IMR-90 (cell line): ENCODE measurements at regions not wholly inside any gene's neighbourhood (a gene's known extent, or its start where the extent isn't known, plus 50 kb on each side); places are given as distances from the start of the nearest gene placed in this dataset.

ENCODE experiments used
- ATAC-seq: fragments of 200-7000 bp; cut with Tn5 transposase; 2 replicates; pipeline ENCODE4 v1.9.1; 2020; ENCODE audit warnings: low read depth, mild to moderate bottlenecking, moderate library complexity
- BruUV-seq: library from RNA; stranded (reverse); fragments of 400-500 nt; replicated peaks from 2 replicates; lab custom pipeline; 2021; lab: Mats Ljungman, UMichigan
- CTCF ChIA-PET: fragments of 300-600 bp; formaldehyde crosslinking; extraction: SDS; loops from one replicate; lab custom pipeline; 2021; ENCODE audit warnings: antibody characterized with exemption; lab: Yijun Ruan, JAX
- POLR2A ChIA-PET: fragments of 300-600 bp; sonication (Branson Sonifier 250); formaldehyde crosslinking; loops from one replicate; lab custom pipeline; 2022; ENCODE audit warnings: antibody characterized with exemption; ENCODE audit not compliant: unreplicated experiment; lab: Charles Lee
- DNase-seq: peaks from one replicate; pipeline ENCODE4 v3.0.0; 2013
- H2AFZ ChIP-seq: replicated peaks from 2 replicates; pipeline ENCODE3; 2013; ENCODE audit warnings: low read length, mild to moderate bottlenecking; ENCODE audit not compliant: poor library complexity
- H2AK5ac ChIP-seq: 2 replicates; pipeline ENCODE4 v1.6.1; 2013; ENCODE audit warnings: low read depth, low read length, inconsistent platforms
- H2AK9ac ChIP-seq: replicated peaks from 2 replicates; pipeline ENCODE3; 2013; ENCODE audit warnings: mild to moderate bottlenecking, low read depth, low read length, moderate library complexity; ENCODE audit not compliant: poor library complexity
- H2BK120ac ChIP-seq: 2 replicates; pipeline ENCODE4 v1.6.1; 2013; ENCODE audit warnings: low read depth, low read length, inconsistent platforms
- H2BK15ac ChIP-seq: 3 replicates; pipeline ENCODE4 v1.6.1; 2013; ENCODE audit warnings: low read depth, low read length, inconsistent platforms
- H2BK20ac ChIP-seq: 2 replicates; pipeline ENCODE4 v1.6.1; 2013; ENCODE audit warnings: low read depth, mild to moderate bottlenecking, inconsistent platforms, low read length, moderate library complexity
- H2BK5ac ChIP-seq: 2 replicates; pipeline ENCODE4 v1.6.1; 2013; ENCODE audit warnings: mild to moderate bottlenecking, low read depth, low read length, inconsistent platforms; ENCODE audit not compliant: poor library complexity, severe bottlenecking
- H3K14ac ChIP-seq: replicated peaks from 2 replicates; pipeline ENCODE4 v1.6.1; 2013; ENCODE audit warnings: low read depth, low read length, inconsistent platforms
- H3K18ac ChIP-seq: 2 replicates; pipeline ENCODE4 v1.6.1; 2013; ENCODE audit warnings: low read depth, low read length, control low read depth
- H3K23ac ChIP-seq: 2 replicates; pipeline ENCODE4 v1.6.1; 2013; ENCODE audit warnings: low read depth, low read length, inconsistent platforms
- H3K27ac ChIP-seq: 2 replicates; pipeline ENCODE4 v1.5.1; 2013; ENCODE audit warnings: mild to moderate bottlenecking, control low read depth, low read length; ENCODE audit not compliant: insufficient read depth
- H3K27me3 ChIP-seq: 2 replicates; pipeline ENCODE4 v1.6.1; 2013; ENCODE audit warnings: low read length; ENCODE audit not compliant: control insufficient read depth, insufficient read depth
- H3K36me3 ChIP-seq: 2 replicates; pipeline ENCODE4 v1.6.1; 2013; ENCODE audit warnings: low read length, mixed read lengths; ENCODE audit not compliant: control insufficient read depth, insufficient read depth
- H3K4ac ChIP-seq: 2 replicates; pipeline ENCODE4 v1.6.1; 2013; ENCODE audit warnings: low read depth, low read length, inconsistent platforms
- H3K4me1 ChIP-seq: 2 replicates; pipeline ENCODE4 v1.6.1; 2013; ENCODE audit warnings: low read length, mixed read lengths; ENCODE audit not compliant: control insufficient read depth, insufficient read depth
- H3K4me2 ChIP-seq: 2 replicates; pipeline ENCODE4 v1.6.1; 2013; ENCODE audit warnings: low read depth, mild to moderate bottlenecking, control low read depth, low read length, moderate library complexity
- H3K4me3 ChIP-seq: 2 replicates; pipeline ENCODE4 v1.5.1; 2013; ENCODE audit warnings: low read depth, mild to moderate bottlenecking, control low read depth, low read length, moderate library complexity; ENCODE audit not compliant: insufficient read depth
- H3K56ac ChIP-seq: 2 replicates; pipeline ENCODE4 v1.6.1; 2013; ENCODE audit warnings: low read length, inconsistent platforms; ENCODE audit not compliant: insufficient read depth; ENCODE audit errors: extremely low read depth
- H3K79me1 ChIP-seq, 2 experiments: 2 replicates each; pipeline ENCODE4 v1.6.1; 2013; ENCODE audit warnings: low read length in 2 of 2, inconsistent platforms in 1 of 2, low read depth in 1 of 2
- H3K9ac ChIP-seq: 2 replicates; pipeline ENCODE4 v1.6.1; 2013; ENCODE audit warnings: low read depth, low read length, control low read depth
- H3K9me1 ChIP-seq: 2 replicates; pipeline ENCODE4 v1.6.1; 2013; ENCODE audit warnings: low read length, inconsistent platforms; ENCODE audit not compliant: insufficient read depth
- H3K9me3 ChIP-seq: 2 replicates; pipeline ENCODE4 v1.6.1; 2013; ENCODE audit warnings: low read length; ENCODE audit not compliant: control insufficient read depth, insufficient read depth
- H4K20me1 ChIP-seq: 2 replicates; pipeline ENCODE4 v1.6.1; 2013; ENCODE audit warnings: low read length, inconsistent platforms; ENCODE audit not compliant: insufficient read depth
- H4K5ac ChIP-seq: 2 replicates; pipeline ENCODE4 v1.6.1; 2013; ENCODE audit warnings: mild to moderate bottlenecking, low read depth, low read length, control low read depth
- H4K8ac ChIP-seq, 2 experiments: 2 replicates each; pipeline ENCODE4 v1.6.1; 2013; ENCODE audit warnings: low read depth in 2 of 2, low read length in 2 of 2, control low read depth in 1 of 2, inconsistent platforms in 1 of 2
- H4K91ac ChIP-seq: 2 replicates; pipeline ENCODE4 v1.6.1; 2013; ENCODE audit warnings: low read depth, low read length, inconsistent platforms; ENCODE audit not compliant: insufficient read depth
- MAFK ChIP-seq: IDR thresholded peaks from 2 replicates; pipeline ENCODE4 v1.6.1; 2012; ENCODE audit warnings: low read depth, low read length, improper control_type of control experiment
- POLR2A ChIP-seq: IDR thresholded peaks from 2 replicates; pipeline ENCODE4 v1.6.1; 2012; ENCODE audit warnings: mild to moderate bottlenecking, low read depth, low read length
- RAD21 ChIP-seq: IDR thresholded peaks from 2 replicates; pipeline ENCODE4 v1.6.1; 2012; ENCODE audit warnings: low read length, improper control_type of control experiment
- RCOR1 ChIP-seq: IDR thresholded peaks from 2 replicates; pipeline ENCODE4 v1.6.1; 2012; ENCODE audit warnings: mild to moderate bottlenecking, low read length, improper control_type of control experiment; ENCODE audit not compliant: insufficient replicate concordance
- SMC3 ChIP-seq: fragments of 150-350 bp; IDR thresholded peaks from 2 replicates; pipeline ENCODE4 v1.6.1; 2016; ENCODE audit warnings: low read depth, mild to moderate bottlenecking, antibody characterized with exemption, low read length, moderate library complexity
- WGBS, 2 experiments: methylation state at CpG; one replicate each; pipeline versions ENCODE4 v1.1.5 to v1.1.7; 2013; ENCODE audit warnings: missing lambda C conversion rate in 2 of 2; ENCODE audit not compliant: insufficient read length in 1 of 2; ENCODE audit errors: extremely low coverage in 2 of 2; 5-methylcytosine and 5-hydroxymethylcytosine counted together
- dilution Hi-C: fragments of 300-500 bp; cut with HindIII; formaldehyde crosslinking; loops from one replicate; pipeline ENCODE4 v1.14.3; 2018; ENCODE audit warnings: low sequenced_read_pairs; ENCODE audit not compliant: unreplicated experiment
- in situ Hi-C: fragments of 300-500 bp; cut with MboI; formaldehyde crosslinking; loops from 3 replicates; pipeline ENCODE4 v1.14.3; 2019; ENCODE audit warnings: low sequenced_read_pairs, inconsistent platforms, mixed read lengths
- intact Hi-C: fragments of 100-400 bp; cut with micrococcal nuclease; formaldehyde crosslinking; loops from 2 replicates; pipeline ENCODE4 v1.10.0; 2022
- TF ChIP-seq, protein P1 (sequence below): fragments of 150-350 bp; IDR thresholded peaks from 2 replicates; pipeline ENCODE4 v1.6.1; 2016; ENCODE audit warnings: low read depth, mild to moderate bottlenecking, low read length, moderate library complexity, borderline replicate concordance

- TF ChIP-seq SMC3, result no peak
- TF ChIP-seq, protein P1, sequence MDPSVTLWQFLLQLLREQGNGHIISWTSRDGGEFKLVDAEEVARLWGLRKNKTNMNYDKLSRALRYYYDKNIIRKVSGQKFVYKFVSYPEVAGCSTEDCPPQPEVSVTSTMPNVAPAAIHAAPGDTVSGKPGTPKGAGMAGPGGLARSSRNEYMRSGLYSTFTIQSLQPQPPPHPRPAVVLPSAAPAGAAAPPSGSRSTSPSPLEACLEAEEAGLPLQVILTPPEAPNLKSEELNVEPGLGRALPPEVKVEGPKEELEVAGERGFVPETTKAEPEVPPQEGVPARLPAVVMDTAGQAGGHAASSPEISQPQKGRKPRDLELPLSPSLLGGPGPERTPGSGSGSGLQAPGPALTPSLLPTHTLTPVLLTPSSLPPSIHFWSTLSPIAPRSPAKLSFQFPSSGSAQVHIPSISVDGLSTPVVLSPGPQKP, result no peak
- TF ChIP-seq RAD21, result no peak
- no peak for TF ChIP-seq POLR2A
- TF ChIP-seq RCOR1, result no peak
- TF ChIP-seq MAFK, result no peak
- Histone ChIP-seq H2AFZ (no peak overlapping the region), H3K4me2 (no peak overlapping the region), H2AK5ac (no peak overlapping the region), H4K20me1 (no peaks in the 10 kb centered on the region), H3K4me1 (no peaks in the 10 kb centered on the region), H4K5ac (no peak overlapping the region), H3K14ac (no peak overlapping the region), H2BK120ac (no peak overlapping the region), H4K91ac (no peak overlapping the region), H4K8ac (no peak overlapping the region), H3K27me3 (no peaks in the 10 kb centered on the region), H3K23ac (no peak overlapping the region), H3K56ac (no peak overlapping the region), H3K9ac (no peak overlapping the region), H3K18ac (no peak overlapping the region), H3K4me3 (no peak overlapping the region), H3K36me3 (no peaks in the 10 kb centered on the region), H3K79me1 (no peaks in the 10 kb centered on the region), H3K9me1 (no peaks in the 10 kb centered on the region), H3K9me3 (no peaks in the 10 kb centered on the region), H2BK20ac (no peak overlapping the region), H3K27ac (no peak overlapping the region), H2AK9ac (no peak overlapping the region), H2BK5ac (no peak overlapping the region), H2BK15ac (no peak overlapping the region), H3K4ac (no peak overlapping the region)
- dilution Hi-C loops (no loop called here), intact Hi-C loops (no loop called here), in situ Hi-C loops (no loop called here)
- no peak for DNase-seq
- no peak for ATAC-seq
- no CpG with 5 or more reads among the region's 4 CpGs for WGBS, 2 experiments
- ChIA-PET POLR2A (no interaction called here), CTCF (no interaction called here)
- BruUV-seq, result no TSS peak
Measured at GRCh38 chr17:13182854-13183253, 165.0 kb upstream of the ELAC2 start.
